ENCODE measurements at regions not wholly inside any gene's neighbourhood (a gene's known extent, or its start where the extent isn't known, plus 50 kb on each side); places are given as distances from the start of the nearest gene placed in this dataset.
"Not testable (repeated sequence)": the region's sequence is repeated elsewhere in the genome, so short reads cannot be mapped to it uniquely, and the experiment has no call there.

- H3K9ac ChIP-seq (ENCODE audit: insufficient read depth in 1 of 2, low read depth in 2 of 2, low read length in 2 of 2); H3K36me3 ChIP-seq (ENCODE audit: control insufficient read depth, insufficient read depth, low read length); POLR2A ChIA-PET; H3K27ac ChIP-seq (ENCODE audit: extremely low read depth, low read depth, low read length); H3K9me3 ChIP-seq (replicated peaks; ENCODE audit: control insufficient read depth, insufficient read depth, low read depth, low read length); CTCF ChIA-PET (ENCODE audit: low intra/inter-chr PET ratio); DNase-seq (ENCODE audit: extremely low read depth in 1 of 4, low spot score in 3 of 4); H3K4me3 ChIP-seq; in situ Hi-C loops (cut with MboI); intact Hi-C loops (cut with micrococcal nuclease); BruUV-seq (replicated peaks); H3K79me2 ChIP-seq (ENCODE audit: control insufficient read depth, insufficient read depth, low read length); FAIRE-seq; ATAC-seq; H3K27me3 ChIP-seq (ENCODE audit: control insufficient read depth in 2 of 2, insufficient read depth in 2 of 2, low read length in 2 of 2); H3K4me2 ChIP-seq (ENCODE audit: insufficient read depth, low read length); H2AFZ ChIP-seq (ENCODE audit: low read depth, low read length); H3K4me1 ChIP-seq (replicated peaks in 1 of 2; ENCODE audit: control insufficient read depth in 2 of 2, insufficient read depth in 2 of 2, low read length in 2 of 2); H4K20me1 ChIP-seq (replicated peaks; ENCODE audit: control insufficient read depth, insufficient read depth, low read length); H3K9me1 ChIP-seq (ENCODE audit: control insufficient read depth, insufficient read depth, low read length): not testable (repeated sequence)
- WGBS (ENCODE audit: insufficient coverage, low coverage, missing lambda C conversion rate) = 0% methylated on average over 4 of the region's 4 CpGs
- TF ChIP-seq ZNF146 (CRISPR knock-in tag; IDR thresholded peaks at IDR 0.05; ENCODE audit: unreplicated experiment) (peak; percentile 60), RBM25 (IDR thresholded peaks at IDR 0.05; ENCODE audit: low read depth, low read length, severe bottlenecking) (peak; percentile 26)
Measured at GRCh38 chr5:44044549-44044948, 344.7 kb downstream of the FGF10 start.

GRCh38 chr5:44028226-44028625 lies 361.0 kb downstream of the FGF10 start:
- in situ Hi-C loops (cut with MboI) = no loop called here
- FAIRE-seq = no peak

More at GRCh38 chr5:44028226-44028625, 361.0 kb downstream of the FGF10 start:
- no peaks in the 10 kb centered on the region for H4K20me1 ChIP-seq (replicated peaks; ENCODE audit: control insufficient read depth, insufficient read depth, low read length)
- no peaks in the 10 kb centered on the region for H3K79me2 ChIP-seq (ENCODE audit: control insufficient read depth, insufficient read depth, low read length)
- POLR2A ChIA-PET = no interaction called here
- no peaks in the 10 kb centered on the region for H3K27me3 ChIP-seq (ENCODE audit: control insufficient read depth in 2 of 2, insufficient read depth in 2 of 2, low read length in 2 of 2)
- no peaks in the 10 kb centered on the region for H3K9me1 ChIP-seq (ENCODE audit: control insufficient read depth, insufficient read depth, low read length)
- BruUV-seq (replicated peaks) = no TSS peak
- no peak overlapping the region for H2AFZ ChIP-seq (ENCODE audit: low read depth, low read length)
- no peak overlapping the region for H3K4me2 ChIP-seq (ENCODE audit: insufficient read depth, low read length)
- no peaks in the 10 kb centered on the region for H3K9me3 ChIP-seq (replicated peaks; ENCODE audit: control insufficient read depth, insufficient read depth, low read depth, low read length)
- CTCF ChIA-PET (ENCODE audit: low intra/inter-chr PET ratio) = no interaction called here
- TF ChIP-seq PPARD (CRISPR knock-in tag; IDR thresholded peaks at IDR 0.05) (no peak), MAFG (tag; conservative IDR thresholded peaks at IDR 0.05) (no peak), ZNF316 (IDR thresholded peaks at IDR 0.05) (no peak), NRF1 (conservative IDR thresholded peaks at IDR 0.05 in 1 of 2, IDR thresholded peaks at IDR 0.05 in 1 of 2) (no peak), ZKSCAN8 (CRISPR knock-in tag; IDR thresholded peaks at IDR 0.05) (no peak)
- intact Hi-C loops (cut with micrococcal nuclease) = no loop called here
- no peaks in the 10 kb centered on the region for H3K36me3 ChIP-seq (ENCODE audit: control insufficient read depth, insufficient read depth, low read length)
- DNase-seq (ENCODE audit: extremely low read depth in 1 of 4, low spot score in 3 of 4) = no peak
- no peak overlapping the region for H3K27ac ChIP-seq (ENCODE audit: extremely low read depth, low read depth, low read length)
- no peaks in the 10 kb centered on the region for H3K4me1 ChIP-seq (replicated peaks in 1 of 2; ENCODE audit: control insufficient read depth in 2 of 2, insufficient read depth in 2 of 2, low read length in 2 of 2)
- 0% methylated on average over 1 of the region's 1 CpG for WGBS (ENCODE audit: insufficient coverage, low coverage, missing lambda C conversion rate)
- no peak overlapping the region for H3K9ac ChIP-seq (ENCODE audit: insufficient read depth in 1 of 2, low read depth in 2 of 2, low read length in 2 of 2)
- no peak for ATAC-seq
- no peak overlapping the region for H3K4me3 ChIP-seq
